HepG2 (cell line): ENCODE measurements at regions not wholly inside any gene's neighbourhood (a gene's known extent, or its start where the extent isn't known, plus 50 kb on each side); places are given as distances from the start of the nearest gene placed in this dataset.

ENCODE experiments used
- ATAC-seq: fragments of 200-7000 bp; cut with Tn5 transposase; 3 replicates; pipeline ENCODE4 v1.9.1; 2020; ENCODE audit warnings: mild to moderate bottlenecking, moderate library complexity
- BruUV-seq: library from RNA; stranded (reverse); fragments of 400-500 nt; replicated peaks from 2 replicates; lab custom pipeline; 2021; lab: Mats Ljungman, UMichigan
- CTCF ChIA-PET: fragments of 300-600 bp; formaldehyde crosslinking; extraction: SDS; loops from one replicate; lab custom pipeline; 2021; ENCODE audit warnings: low total read pairs, inconsistent platforms, low intra/inter-chr PET ratio; lab: Yijun Ruan, JAX
- POLR2A ChIA-PET: fragments of 350-600 bp; sonication (Branson Sonifier 250); formaldehyde crosslinking; loops from one replicate; lab custom pipeline; 2020; ENCODE audit warnings: antibody characterized with exemption, inconsistent platforms; lab: Yijun Ruan, JAX
- DNase-seq: peaks from one replicate; pipeline ENCODE4 v3.0.0-alpha.2; 2015; ENCODE audit warnings: low spot score
- FAIRE-seq: peaks from 3 replicates; lab custom pipeline; 2011; peaks lifted over from hg19 to GRCh38; lab: Jason Lieb, UNC
- H2AFZ ChIP-seq: one replicate; pipeline ENCODE4 v1.6.1; 2011; ENCODE audit warnings: low read length, inconsistent platforms
- H3K27ac ChIP-seq: fragments of 300-600 bp; 3 replicates; pipeline ENCODE4 v1.8.0; 2011; ENCODE audit warnings: mixed run types, mild to moderate bottlenecking, mixed read lengths, low read length, inconsistent platforms; ENCODE audit not compliant: insufficient read depth; ENCODE audit errors: extremely low read length
- H3K27me3 ChIP-seq, 2 experiments: fragments of 200-600 bp in 1 of 2; 2 replicates in 1 of 2; 3 replicates in 1 of 2; pipeline versions ENCODE4 v1.6.0 to v1.8.0; 2011; ENCODE audit warnings: low read length in 2 of 2, mild to moderate bottlenecking in 2 of 2, moderate library complexity in 2 of 2, inconsistent platforms in 1 of 2; ENCODE audit not compliant: insufficient read depth in 2 of 2, control insufficient read depth in 1 of 2
- H3K36me3 ChIP-seq, 2 experiments: fragments of 200-600 bp in 1 of 2; replicated peaks in 1 of 2; 2 replicates in 1 of 2; 3 replicates in 1 of 2; pipeline versions ENCODE4 v1.5.1 to v1.8.0; 2011; ENCODE audit warnings: low read length in 2 of 2, inconsistent platforms in 1 of 2; ENCODE audit not compliant: insufficient read depth in 2 of 2, control insufficient read depth in 1 of 2
- H3K4me1 ChIP-seq: 2 replicates; pipeline ENCODE4 v1.5.1; 2012; ENCODE audit warnings: low read length, inconsistent platforms; ENCODE audit not compliant: insufficient read depth
- H3K4me2 ChIP-seq: 2 replicates; pipeline ENCODE4 v1.6.0; 2011; ENCODE audit warnings: low read depth, low read length, inconsistent platforms
- H3K4me3 ChIP-seq, 3 experiments: fragments of 200-600 bp in 1 of 3; sonication (generic), shearing (Covaris generic) in 1 of 3; replicated peaks in 1 of 3; 2 replicates each; pipeline ENCODE4 v1.5.1; 2011 to 2016; ENCODE audit warnings: low read length in 3 of 3, inconsistent platforms in 2 of 3, low read depth in 2 of 3, mild to moderate bottlenecking in 2 of 3, control low read depth in 1 of 3, mixed read lengths in 1 of 3; ENCODE audit not compliant: insufficient read depth in 1 of 3
- H3K79me2 ChIP-seq: one replicate; pipeline ENCODE4 v1.6.1; 2011; ENCODE audit warnings: low read length, inconsistent platforms; ENCODE audit not compliant: insufficient read depth
- H3K9ac ChIP-seq: 2 replicates; pipeline ENCODE4 v1.6.0; 2011; ENCODE audit warnings: mild to moderate bottlenecking, low read depth, low read length, inconsistent platforms; ENCODE audit not compliant: insufficient read depth
- H3K9me3 ChIP-seq: 2 replicates; pipeline ENCODE4 v1.5.1; 2012; ENCODE audit warnings: mild to moderate bottlenecking, low read length
- H4K20me1 ChIP-seq: 2 replicates; pipeline ENCODE4 v1.6.0; 2011; ENCODE audit warnings: inconsistent platforms, mild to moderate bottlenecking, low read length, moderate library complexity; ENCODE audit not compliant: insufficient read depth
- ATF4 ChIP-seq, 2 experiments: fragments of 450-650 bp in 1 of 2; sonication (generic) in 1 of 2; formaldehyde crosslinking; IDR thresholded peaks; 2 replicates each; pipeline versions ENCODE4 v1.5.0 to v1.8.0; 2020 to 2022; ENCODE audit warnings: mild to moderate bottlenecking in 1 of 2, missing genetic modification reagents in 1 of 2
- CHCHD3 ChIP-seq: sonication (generic); formaldehyde crosslinking; IDR thresholded peaks from 2 replicates; pipeline ENCODE4 v1.8.0; 2022; ENCODE audit warnings: mild to moderate bottlenecking, missing genetic modification reagents, moderate library complexity
- CREB1 ChIP-seq, 2 experiments: fragments of 450-650 bp in 1 of 2; IDR thresholded peaks; 2 replicates each; pipeline ENCODE4 v1.6.1; 2016 to 2017; ENCODE audit warnings: control low read depth in 1 of 2, mild to moderate bottlenecking in 1 of 2, missing compliant biosample characterization in 1 of 2, missing genetic modification characterization in 1 of 2
- EHMT2 ChIP-seq: fragments of 200-600 bp; sonication (generic); IDR thresholded peaks from 2 replicates; pipeline ENCODE4 v1.7.0; 2017; ENCODE audit warnings: antibody characterized with exemption, low read depth, low read length, borderline replicate concordance
- GATAD1 ChIP-seq: IDR thresholded peaks from 2 replicates; pipeline ENCODE4 v1.6.1; 2016; ENCODE audit warnings: missing genetic modification reagents, missing compliant biosample characterization
- HDAC2 ChIP-seq: sonication (generic); formaldehyde crosslinking; IDR thresholded peaks from 2 replicates; pipeline ENCODE4 v1.4.0; 2020; ENCODE audit warnings: missing genetic modification reagents
- HOXA3 ChIP-seq: sonication (generic); formaldehyde crosslinking; IDR thresholded peaks from 2 replicates; pipeline ENCODE4 v1.5.0; 2020; ENCODE audit warnings: missing genetic modification reagents
- MAF1 ChIP-seq: sonication (generic); formaldehyde crosslinking; IDR thresholded peaks from 2 replicates; pipeline ENCODE4 v1.5.0; 2020; ENCODE audit warnings: missing genetic modification reagents, borderline replicate concordance
- ZNF563 ChIP-seq: sonication (generic); formaldehyde crosslinking; IDR thresholded peaks from 2 replicates; pipeline ENCODE4 v1.8.0; 2022; ENCODE audit warnings: mild to moderate bottlenecking, moderate library complexity, missing genetic modification reagents
- ZNF644 ChIP-seq: IDR thresholded peaks from 2 replicates; pipeline ENCODE4 v1.6.1; 2016; ENCODE audit warnings: low read depth
- ZNF777 ChIP-seq: sonication (generic); formaldehyde crosslinking; IDR thresholded peaks from 2 replicates; pipeline ENCODE4 v1.4.0; 2020; ENCODE audit warnings: missing genetic modification reagents
- ZSCAN9 ChIP-seq: IDR thresholded peaks from 2 replicates; pipeline ENCODE4 v1.6.1; 2016; ENCODE audit warnings: borderline replicate concordance
- WGBS: methylation state at CpG from one replicate; pipeline ENCODE4 v1.1.6; 2017; ENCODE audit warnings: low lambda C conversion rate; 5-methylcytosine and 5-hydroxymethylcytosine counted together
- in situ Hi-C: cut with HindIII; loops from 2 replicates; pipeline ENCODE4 v1.10.0; 2017; ENCODE audit warnings: low pct_unique_long_range_greater_than_20kb; ENCODE audit not compliant: extremely low pct_ligation_motif_present
- intact Hi-C: fragments of 100-400 bp; cut with micrococcal nuclease; formaldehyde crosslinking; loops from one replicate; pipeline ENCODE4 v1.10.0; 2022; ENCODE audit not compliant: unreplicated experiment

- no peak for TF ChIP-seq MAF1 (CRISPR knock-in tag)
- TF ChIP-seq, all 625 proteins: peak for 0
Observed at GRCh38 chr10:133008736-133009135, 66.4 kb upstream of the CFAP46 start (continued).

GRCh38 chr10:133008196-133008595 is 65.8 kb upstream of the CFAP46 start:
- DNase-seq = no peak
- Histone ChIP-seq H3K36me3 (no peaks in the 10 kb centered on the region), H3K79me2 (no peaks in the 10 kb centered on the region), H4K20me1 (no peaks in the 10 kb centered on the region), H3K9me3 (no peaks in the 10 kb centered on the region), H3K27me3 (peaks cover 4 to 61% of the 10 kb centered on the region in 2 experiments; a peak in 4 of 5 replicates), H2AFZ (no peak overlapping the region)
- CTCF ChIA-PET = no interaction called here
- TF ChIP-seq HDAC2 (CRISPR knock-in tag) (no peak), ATF4 (CRISPR knock-in tag; IDR thresholded peaks at IDR 0.05) (no peak)
- TF ChIP-seq, all 625 proteins: peak for 0
- intact Hi-C loops = no loop called here
- no peak overlapping the region for H3K27ac ChIP-seq
- WGBS = no CpG with 5 or more reads among the region's 23 CpGs
- no peak overlapping the region for H3K4me2 ChIP-seq
- H3K9ac ChIP-seq = no peak overlapping the region
- FAIRE-seq (no peak), ATAC-seq (no peak)
- no TSS peak for BruUV-seq
- POLR2A ChIA-PET = no interaction called here
- H3K4me3 ChIP-seq = no peak overlapping the region
- in situ Hi-C loops = no loop called here
- H3K4me1 ChIP-seq = no peaks in the 10 kb centered on the region

GRCh38 chr10:133007360-133007858 is 65.0 kb upstream of the CFAP46 start:
- no peak for DNase-seq
- ChIA-PET POLR2A (no interaction called here), CTCF (no interaction called here)
- Histone ChIP-seq H2AFZ (no peak overlapping the region), H3K36me3 (no peaks in the 10 kb centered on the region), H3K9ac (no peak overlapping the region), H3K4me3 (no peak overlapping the region), H3K4me1 (no peaks in the 10 kb centered on the region), H3K4me2 (no peak overlapping the region), H3K27ac (no peak overlapping the region), H3K9me3 (no peaks in the 10 kb centered on the region), H4K20me1 (no peaks in the 10 kb centered on the region), H3K79me2 (no peaks in the 10 kb centered on the region), H3K27me3 (peaks cover 5 to 57% of the 10 kb centered on the region in 2 experiments; a peak in 4 of 5 replicates)
- BruUV-seq = no TSS peak
- FAIRE-seq = no peak
- WGBS = 100% methylated on average over 1 of the region's 12 CpGs
- TF ChIP-seq ZNF644 (CRISPR knock-in tag) = no peak
- TF ChIP-seq GATAD1 (CRISPR knock-in tag) = no peak
- no peak for TF ChIP-seq CHCHD3
- no peak for TF ChIP-seq ZSCAN9 (CRISPR knock-in tag)
- no peak for TF ChIP-seq ZNF777 (CRISPR knock-in tag)
- TF ChIP-seq ZNF563 (CRISPR knock-in tag) = no peak
- TF ChIP-seq HOXA3 (CRISPR knock-in tag) = no peak
- no peak for TF ChIP-seq EHMT2
- TF ChIP-seq CREB1 (IDR thresholded peaks at IDR 0.05) = peak; percentile 86
- no peak for TF ChIP-seq CREB1 (CRISPR knock-in tag; IDR thresholded peaks at IDR 0.05)
- no peak for ATAC-seq
- intact Hi-C loops = no loop called here
- in situ Hi-C loops = no loop called here
